H1 (cell line): ENCODE measurements at regions not wholly inside any gene's neighbourhood (a gene's known extent, or its start where the extent isn't known, plus 50 kb on each side); places are given as distances from the start of the nearest gene placed in this dataset.

ENCODE experiments used
- CTCF ChIA-PET: fragments of 300-600 bp; sonication (Branson Sonifier 250); formaldehyde crosslinking; loops from one replicate; lab custom pipeline; 2021; ENCODE audit not compliant: partially characterized antibody; lab: Charles Lee
- POLR2A ChIA-PET: fragments of 300-600 bp; sonication (Branson Sonifier 250); formaldehyde crosslinking; loops from one replicate; lab custom pipeline; 2021; ENCODE audit warnings: inconsistent platforms; ENCODE audit not compliant: partially characterized antibody; lab: Charles Lee
- DNase-seq, 2 experiments: peaks; one replicate each; pipeline versions ENCODE4 v3.0.0 to v3.0.0-alpha.2; 2010 to 2022; ENCODE audit warnings: low spot score in 2 of 2, low read depth in 1 of 2, mixed read lengths in 1 of 2
- FAIRE-seq: peaks from 2 replicates; lab custom pipeline; 2011; peaks lifted over from hg19 to GRCh38; lab: Jason Lieb, UNC
- H2AFZ ChIP-seq: 2 replicates; pipeline ENCODE4 v1.8.1; 2012; ENCODE audit warnings: low read length, inconsistent platforms
- H2AK5ac ChIP-seq: 2 replicates; pipeline ENCODE4 v1.6.1; 2013; ENCODE audit warnings: low read depth, low read length
- H2BK120ac ChIP-seq: replicated peaks from 2 replicates; pipeline ENCODE3; 2013; ENCODE audit warnings: low read depth, low read length, inconsistent platforms
- H2BK12ac ChIP-seq: 2 replicates; pipeline ENCODE4 v1.6.1; 2013; ENCODE audit warnings: low read depth, low read length
- H2BK15ac ChIP-seq: 2 replicates; pipeline ENCODE4 v1.6.1; 2013; ENCODE audit warnings: low read length
- H2BK20ac ChIP-seq: 2 replicates; pipeline ENCODE4 v1.6.1; 2013; ENCODE audit warnings: low read length
- H2BK5ac ChIP-seq: 2 replicates; pipeline ENCODE4 v1.6.1; 2013; ENCODE audit warnings: low read depth, low read length
- H3K14ac ChIP-seq: 2 replicates; pipeline ENCODE4 v1.6.1; 2013; ENCODE audit warnings: inconsistent platforms; ENCODE audit not compliant: insufficient read length
- H3K18ac ChIP-seq: 2 replicates; pipeline ENCODE4 v1.6.1; 2013; ENCODE audit warnings: low read length; ENCODE audit errors: extremely low read depth
- H3K23ac ChIP-seq: 2 replicates; pipeline ENCODE4 v1.6.1; 2013; ENCODE audit warnings: inconsistent platforms; ENCODE audit not compliant: insufficient read length
- H3K23me2 ChIP-seq: 2 replicates; pipeline ENCODE4 v1.6.1; 2013; ENCODE audit warnings: low read depth, low read length
- H3K27ac ChIP-seq: 2 replicates; pipeline ENCODE4 v1.6.1; 2011; ENCODE audit warnings: low read depth, low read length, inconsistent platforms
- H3K27me3 ChIP-seq, 4 experiments: replicated peaks in 1 of 4; 1 replicate in 1 of 4; 2 replicates in 3 of 4; pipeline versions ENCODE4 v1.6.1 to v1.8.1; 2011 to 2013; ENCODE audit warnings: low read length in 3 of 4, mild to moderate bottlenecking in 3 of 4, inconsistent platforms in 2 of 4, mixed read lengths in 2 of 4, moderate library complexity in 1 of 4; ENCODE audit not compliant: control insufficient read depth in 3 of 4, insufficient read depth in 3 of 4; ENCODE audit errors: extremely low read depth in 1 of 4
- H3K36me3 ChIP-seq, 4 experiments: 2 replicates each; pipeline versions ENCODE4 v1.6.1 to v1.8.1; 2011 to 2013; ENCODE audit warnings: mild to moderate bottlenecking in 4 of 4, low read length in 3 of 4, moderate library complexity in 2 of 4, control low read depth in 1 of 4, inconsistent platforms in 1 of 4; ENCODE audit not compliant: insufficient read depth in 4 of 4, control insufficient read depth in 2 of 4
- H3K4ac ChIP-seq: replicated peaks from 2 replicates; pipeline ENCODE3; 2013; ENCODE audit warnings: low read length, low read depth, mixed read lengths, inconsistent platforms; ENCODE audit not compliant: insufficient read length
- H3K4me1 ChIP-seq, 4 experiments: replicated peaks in 1 of 4; 1 replicate in 1 of 4; 2 replicates in 3 of 4; pipeline versions ENCODE4 v1.6.1 to v1.8.1; 2011 to 2013; ENCODE audit warnings: low read length in 3 of 4, inconsistent platforms in 2 of 4, mixed read lengths in 1 of 4; ENCODE audit not compliant: insufficient read depth in 4 of 4, control insufficient read depth in 3 of 4
- H3K4me2 ChIP-seq, 2 experiments: 2 replicates each; pipeline versions ENCODE4 v1.6.1 to v1.8.1; 2011 to 2013; ENCODE audit warnings: low read depth in 2 of 2, low read length in 2 of 2, control low read depth in 1 of 2, inconsistent platforms in 1 of 2, mild to moderate bottlenecking in 1 of 2; ENCODE audit not compliant: insufficient read depth in 1 of 2
- H3K4me3 ChIP-seq, 4 experiments: fragments of 200-600, 300-600 bp in 1 of 4; sonication (generic), shearing (Covaris generic), sonication (Bioruptor Twin) in 1 of 4; 2 replicates each; pipeline versions ENCODE4 v1.5.1 to v1.8.1; 2011 to 2016; ENCODE audit warnings: low read length in 4 of 4, low read depth in 3 of 4, control low read depth in 2 of 4, inconsistent platforms in 2 of 4, mild to moderate bottlenecking in 2 of 4, mixed read lengths in 1 of 4, moderate library complexity in 1 of 4; ENCODE audit not compliant: insufficient read depth in 2 of 4; ENCODE audit errors: extremely low read depth in 1 of 4
- H3K56ac ChIP-seq: replicated peaks from 2 replicates; pipeline ENCODE3; 2013; ENCODE audit warnings: low read depth, mild to moderate bottlenecking, mixed read lengths, low read length, inconsistent platforms; ENCODE audit not compliant: insufficient read length
- H3K79me1 ChIP-seq: 2 replicates; pipeline ENCODE4 v1.6.1; 2013; ENCODE audit warnings: low read depth, low read length, control low read depth
- H3K79me2 ChIP-seq, 2 experiments: 2 replicates each; pipeline versions ENCODE4 v1.6.1 to v1.8.1; 2012 to 2013; ENCODE audit warnings: low read length in 2 of 2, mild to moderate bottlenecking in 2 of 2, inconsistent platforms in 1 of 2; ENCODE audit not compliant: insufficient read depth in 2 of 2, control insufficient read depth in 1 of 2
- H3K9ac ChIP-seq, 4 experiments: replicated peaks in 1 of 4; 1 replicate in 1 of 4; 2 replicates in 3 of 4; pipeline versions ENCODE4 v1.6.1 to v1.8.1; 2011 to 2013; ENCODE audit warnings: low read depth in 3 of 4, low read length in 3 of 4, control low read depth in 2 of 4, mild to moderate bottlenecking in 2 of 4, moderate library complexity in 2 of 4, inconsistent platforms in 1 of 4; ENCODE audit errors: extremely low read depth in 1 of 4
- H3K9me3 ChIP-seq, 2 experiments: 2 replicates each; pipeline versions ENCODE4 v1.6.1 to v1.8.1; 2012 to 2013; ENCODE audit warnings: mild to moderate bottlenecking in 2 of 2, moderate library complexity in 2 of 2, control low read depth in 1 of 2, inconsistent platforms in 1 of 2, low read depth in 1 of 2, low read length in 1 of 2, mixed read lengths in 1 of 2; ENCODE audit not compliant: insufficient read depth in 2 of 2
- H4K20me1 ChIP-seq, 2 experiments: replicated peaks in 1 of 2; 2 replicates each; pipeline versions ENCODE3 to v1.8.1; 2011 to 2013; ENCODE audit warnings: inconsistent platforms in 2 of 2, low read length in 2 of 2, mild to moderate bottlenecking in 1 of 2; ENCODE audit not compliant: insufficient read depth in 2 of 2, control insufficient read depth in 1 of 2
- H4K5ac ChIP-seq: 2 replicates; pipeline ENCODE4 v1.6.1; 2013; ENCODE audit warnings: low read length, low read depth, mixed read lengths, inconsistent platforms; ENCODE audit not compliant: insufficient read length
- H4K8ac ChIP-seq: 2 replicates; pipeline ENCODE4 v1.8.0; 2013; ENCODE audit warnings: mild to moderate bottlenecking, moderate library complexity, low read length, inconsistent platforms; ENCODE audit not compliant: insufficient read depth; ENCODE audit errors: extremely low read depth
- H4K91ac ChIP-seq: replicated peaks from 2 replicates; pipeline ENCODE3; 2013; ENCODE audit warnings: low read length, mixed read lengths, inconsistent platforms; ENCODE audit not compliant: insufficient read length
- BACH1 ChIP-seq: IDR thresholded peaks from 2 replicates; pipeline ENCODE4 v1.6.1; 2012; ENCODE audit warnings: low read length, improper control_type of control experiment
- E2F6 ChIP-seq: IDR thresholded peaks from 2 replicates; pipeline ENCODE4 v1.6.1; 2012; ENCODE audit warnings: inconsistent platforms
- NRF1 ChIP-seq: IDR thresholded peaks from 2 replicates; pipeline ENCODE4 v1.6.1; 2011; ENCODE audit warnings: mild to moderate bottlenecking, low read depth, low read length, improper control_type of control experiment
- RAD21 ChIP-seq, 2 experiments: IDR thresholded peaks in 1 of 2; conservative IDR thresholded peaks in 1 of 2; 2 replicates each; pipeline ENCODE4 v1.6.1; 2011; ENCODE audit warnings: low read depth in 2 of 2, low read length in 2 of 2, improper control_type of control experiment in 1 of 2, inconsistent platforms in 1 of 2, mild to moderate bottlenecking in 1 of 2, moderate library complexity in 1 of 2
- TCF12 ChIP-seq: IDR thresholded peaks from 2 replicates; pipeline ENCODE4 v1.6.1; 2011; ENCODE audit warnings: low read depth, mild to moderate bottlenecking, low read length
- WGBS, 2 experiments: shearing (Covaris generic) in 1 of 2; methylation state at CpG; one replicate each; pipeline versions ENCODE4 v1.1.6 to v1.1.7; 2013 to 2015; ENCODE audit warnings: low lambda C conversion rate in 2 of 2, mixed read lengths in 2 of 2, inconsistent platforms in 1 of 2, low coverage in 1 of 2, missing lambda C conversion rate in 1 of 2; ENCODE audit not compliant: insufficient replicate concordance in 2 of 2, insufficient coverage in 1 of 2, insufficient read length in 1 of 2; ENCODE audit errors: extremely low coverage in 1 of 2, missing lambda C conversion rate in 1 of 2; 5-methylcytosine and 5-hydroxymethylcytosine counted together
- TF ChIP-seq, protein P1 (sequence below): IDR thresholded peaks from 2 replicates; pipeline ENCODE4 v1.6.1; 2012; ENCODE audit warnings: inconsistent platforms
- TF ChIP-seq, protein P2 (sequence below): IDR thresholded peaks from 2 replicates; pipeline ENCODE4 v1.6.1; 2012; ENCODE audit warnings: low read length, inconsistent platforms

DNA sequence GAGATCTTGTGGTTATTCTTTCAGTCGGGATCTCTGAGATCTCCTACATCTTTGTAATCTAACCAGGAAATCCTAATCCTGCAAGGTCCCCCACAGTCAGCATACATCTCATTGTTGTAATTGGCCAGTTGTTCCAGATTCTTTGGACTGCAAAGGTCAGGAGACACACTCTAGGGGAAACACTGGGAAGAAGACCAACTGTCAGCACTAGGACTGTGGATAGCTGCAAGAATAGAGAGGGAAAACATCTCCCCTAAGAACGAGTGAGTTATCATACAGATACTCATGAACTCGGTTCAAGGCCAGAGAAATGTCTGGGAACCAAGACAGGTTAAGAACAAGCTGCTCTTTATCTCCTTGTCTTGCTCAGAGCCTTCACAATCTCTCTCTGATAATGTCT lies 217.9 kb upstream of the TMPO start:
- Histone ChIP-seq H4K91ac (no peak overlapping the region), H3K23ac (no peak overlapping the region), H2AK5ac (no peak overlapping the region), H3K14ac (no peak overlapping the region), H3K4me2 (no peak overlapping the region), H3K27ac (no peak overlapping the region), H4K20me1 (no peaks in the 10 kb centered on the region), H2BK120ac (no peak overlapping the region), H3K36me3 (no peaks in the 10 kb centered on the region), H2BK12ac (no peak overlapping the region), H4K8ac (no peak overlapping the region), H3K79me2 (no peaks in the 10 kb centered on the region), H2AFZ (no peak overlapping the region), H3K18ac (no peak overlapping the region), H3K56ac (no peak overlapping the region), H3K4me3 (no peak overlapping the region), H3K4me1 (no peaks in the 10 kb centered on the region), H3K79me1 (no peaks in the 10 kb centered on the region), H3K9me3 (no peaks in the 10 kb centered on the region), H3K23me2 (no peaks in the 10 kb centered on the region), H4K5ac (no peak overlapping the region), H3K4ac (no peak overlapping the region), H2BK15ac (no peak overlapping the region), H3K9ac (no peak overlapping the region), H2BK5ac (no peak overlapping the region), H3K27me3 (no peaks in the 10 kb centered on the region), H2BK20ac (no peak overlapping the region)
- 77% methylated on average over 3 of the region's 3 CpGs; no CpG with 5 or more reads in 1 of the 2 experiments for WGBS, 2 experiments
- ChIA-PET POLR2A (no interaction called here), CTCF (interaction anchor here (1.1 to 3.7 kb wide), 5 partner anchors 10 to 228 kb away, joined by 3 to 21 read pairs (median 5); no protein-coding TSS in a partner anchor)
- no peak for TF ChIP-seq TCF12
- TF ChIP-seq, protein P1, sequence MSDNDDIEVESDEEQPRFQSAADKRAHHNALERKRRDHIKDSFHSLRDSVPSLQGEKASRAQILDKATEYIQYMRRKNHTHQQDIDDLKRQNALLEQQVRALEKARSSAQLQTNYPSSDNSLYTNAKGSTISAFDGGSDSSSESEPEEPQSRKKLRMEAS, result no peak
- TF ChIP-seq NRF1, result no peak
- TF ChIP-seq BACH1, result no peak
- no peak for TF ChIP-seq RAD21 (IDR thresholded peaks at IDR 0.05 in 1 of 2, conservative IDR thresholded peaks at IDR 0.05 in 1 of 2; ENCODE audit: low read depth in 2 of 2, low read length in 2 of 2)
- TF ChIP-seq, protein P2, sequence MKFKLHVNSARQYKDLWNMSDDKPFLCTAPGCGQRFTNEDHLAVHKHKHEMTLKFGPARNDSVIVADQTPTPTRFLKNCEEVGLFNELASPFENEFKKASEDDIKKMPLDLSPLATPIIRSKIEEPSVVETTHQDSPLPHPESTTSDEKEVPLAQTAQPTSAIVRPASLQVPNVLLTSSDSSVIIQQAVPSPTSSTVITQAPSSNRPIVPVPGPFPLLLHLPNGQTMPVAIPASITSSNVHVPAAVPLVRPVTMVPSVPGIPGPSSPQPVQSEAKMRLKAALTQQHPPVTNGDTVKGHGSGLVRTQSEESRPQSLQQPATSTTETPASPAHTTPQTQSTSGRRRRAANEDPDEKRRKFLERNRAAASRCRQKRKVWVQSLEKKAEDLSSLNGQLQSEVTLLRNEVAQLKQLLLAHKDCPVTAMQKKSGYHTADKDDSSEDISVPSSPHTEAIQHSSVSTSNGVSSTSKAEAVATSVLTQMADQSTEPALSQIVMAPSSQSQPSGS, result no peak
- TF ChIP-seq E2F6, result no peak
- FAIRE-seq (no peak), DNase-seq (no peak)
